Nephron progenitor cell (in vitro differentiated cells): ENCODE measurements at regions not wholly inside any gene's neighbourhood (a gene's known extent, or its start where the extent isn't known, plus 50 kb on each side); places are given as distances from the start of the nearest gene placed in this dataset.

Experiments
- DNase-seq: peaks from one replicate; pipeline ENCODE4 v3.0.0; 2021
- H3K27ac Mint-ChIP-seq: 2 replicates; pipeline ENCODE4 v1.8.0; 2021; ENCODE audit warnings: mild to moderate bottlenecking, moderate library complexity, mixed read lengths
- H3K27me3 Mint-ChIP-seq: 2 replicates; pipeline ENCODE4 v1.8.0; 2021; ENCODE audit warnings: mild to moderate bottlenecking, low read depth, mixed read lengths; ENCODE audit not compliant: poor library complexity
- H3K36me3 Mint-ChIP-seq: 2 replicates; pipeline ENCODE4 v1.8.0; 2021; ENCODE audit warnings: low read depth, mixed read lengths
- H3K4me1 Mint-ChIP-seq: 2 replicates; pipeline ENCODE4 v1.8.0; 2021; ENCODE audit warnings: mixed read lengths
- H3K4me3 Mint-ChIP-seq: 2 replicates; pipeline ENCODE4 v1.8.0; 2021; ENCODE audit warnings: mild to moderate bottlenecking, moderate library complexity, mixed read lengths
- H3K9me3 Mint-ChIP-seq: 2 replicates; pipeline ENCODE4 v1.8.0; 2021; ENCODE audit warnings: mild to moderate bottlenecking, moderate library complexity, mixed read lengths
- TF ChIP-seq, protein P1 (sequence below): fragments of 200-600 bp; sonication (generic); IDR thresholded peaks from 2 replicates; pipeline ENCODE4 v1.5.0; 2021; ENCODE audit warnings: antibody characterized with exemption

GRCh38 chr17:56680676-56681075, 87.2 kb downstream of the NOG start:
- TF ChIP-seq, protein P1, sequence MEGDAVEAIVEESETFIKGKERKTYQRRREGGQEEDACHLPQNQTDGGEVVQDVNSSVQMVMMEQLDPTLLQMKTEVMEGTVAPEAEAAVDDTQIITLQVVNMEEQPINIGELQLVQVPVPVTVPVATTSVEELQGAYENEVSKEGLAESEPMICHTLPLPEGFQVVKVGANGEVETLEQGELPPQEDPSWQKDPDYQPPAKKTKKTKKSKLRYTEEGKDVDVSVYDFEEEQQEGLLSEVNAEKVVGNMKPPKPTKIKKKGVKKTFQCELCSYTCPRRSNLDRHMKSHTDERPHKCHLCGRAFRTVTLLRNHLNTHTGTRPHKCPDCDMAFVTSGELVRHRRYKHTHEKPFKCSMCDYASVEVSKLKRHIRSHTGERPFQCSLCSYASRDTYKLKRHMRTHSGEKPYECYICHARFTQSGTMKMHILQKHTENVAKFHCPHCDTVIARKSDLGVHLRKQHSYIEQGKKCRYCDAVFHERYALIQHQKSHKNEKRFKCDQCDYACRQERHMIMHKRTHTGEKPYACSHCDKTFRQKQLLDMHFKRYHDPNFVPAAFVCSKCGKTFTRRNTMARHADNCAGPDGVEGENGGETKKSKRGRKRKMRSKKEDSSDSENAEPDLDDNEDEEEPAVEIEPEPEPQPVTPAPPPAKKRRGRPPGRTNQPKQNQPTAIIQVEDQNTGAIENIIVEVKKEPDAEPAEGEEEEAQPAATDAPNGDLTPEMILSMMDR, result no peak

GRCh38 chr17:56681561-56682266, 88.2 kb downstream of the NOG start:
- TF ChIP-seq, protein P1, result no peak
- Mint-ChIP-seq H3K9me3 (peaks cover 4% of the 10 kb centered on the region), H3K4me3 (no peak overlapping the region), H3K27ac (no peak overlapping the region), H3K27me3 (peaks cover 47% of the 10 kb centered on the region), H3K4me1 (peaks cover 14% of the 10 kb centered on the region), H3K36me3 (no peaks in the 10 kb centered on the region)
- no peak for DNase-seq

More at GRCh38 chr17:56680676-56681075, 87.2 kb downstream of the NOG start:
- H3K27ac Mint-ChIP-seq, result no peak overlapping the region
- no peak for DNase-seq
- peaks cover 14% of the 10 kb centered on the region for H3K4me1 Mint-ChIP-seq
- no peaks in the 10 kb centered on the region for H3K36me3 Mint-ChIP-seq
- peaks cover 55% of the 10 kb centered on the region for H3K27me3 Mint-ChIP-seq
- no peak overlapping the region for H3K4me3 Mint-ChIP-seq
- no peaks in the 10 kb centered on the region for H3K9me3 Mint-ChIP-seq

- Mint-ChIP-seq H3K9me3 (peaks cover 4% of the 10 kb centered on the region), H3K4me1 (no peaks in the 10 kb centered on the region), H3K27ac (no peak overlapping the region), H3K4me3 (no peak overlapping the region), H3K27me3 (peaks cover 30% of the 10 kb centered on the region), H3K36me3 (no peaks in the 10 kb centered on the region)
- DNase-seq, result no peak
- TF ChIP-seq, protein P1, result no peak
Measured at GRCh38 chr17:56688151-56688550, 94.7 kb downstream of the NOG start.

GRCh38 chr17:56690441-56691291, 97.2 kb downstream of the NOG start:
- DNase-seq, result no peak
- H3K36me3 Mint-ChIP-seq, result no peaks in the 10 kb centered on the region
- peaks cover 4% of the 10 kb centered on the region for H3K9me3 Mint-ChIP-seq
- peaks cover 23% of the 10 kb centered on the region for H3K27me3 Mint-ChIP-seq
- H3K27ac Mint-ChIP-seq, result no peak overlapping the region
- H3K4me1 Mint-ChIP-seq, result no peaks in the 10 kb centered on the region
- no peak overlapping the region for H3K4me3 Mint-ChIP-seq
- TF ChIP-seq, protein P1, result no peak

- DNase-seq, result no peak
- Mint-ChIP-seq H3K27ac (no peak overlapping the region), H3K9me3 (no peaks in the 10 kb centered on the region), H3K4me1 (peaks cover 8% of the 10 kb centered on the region), H3K4me3 (no peak overlapping the region), H3K36me3 (no peaks in the 10 kb centered on the region), H3K27me3 (peaks cover 20% of the 10 kb centered on the region)
- TF ChIP-seq, protein P1, result no peak
Measured at GRCh38 chr17:56694825-56695224, 101.3 kb downstream of the NOG start.
